Fibroblast of lung (primary cell): ENCODE measurements at regions not wholly inside any gene's neighbourhood (a gene's known extent, or its start where the extent isn't known, plus 50 kb on each side); places are given as distances from the start of the nearest gene placed in this dataset.

ENCODE experiments used
- CTCF ChIP-seq, 2 donors: IDR thresholded peaks in 1 of 2; conservative IDR thresholded peaks in 1 of 2; 1 replicate in 1 of 2; 2 replicates in 1 of 2; pipeline ENCODE4 v1.5.1; 2011 to 2012; ENCODE audit warnings: low read length in 2 of 2, control low read depth in 1 of 2, inconsistent platforms in 1 of 2, low read depth in 1 of 2, mild to moderate bottlenecking in 1 of 2
- EZH2 ChIP-seq: IDR thresholded peaks from 2 replicates; pipeline ENCODE4 v1.5.1; 2012; ENCODE audit warnings: low read length, control low read depth, mild to moderate bottlenecking; ENCODE audit errors: missing control alignments

DNA sequence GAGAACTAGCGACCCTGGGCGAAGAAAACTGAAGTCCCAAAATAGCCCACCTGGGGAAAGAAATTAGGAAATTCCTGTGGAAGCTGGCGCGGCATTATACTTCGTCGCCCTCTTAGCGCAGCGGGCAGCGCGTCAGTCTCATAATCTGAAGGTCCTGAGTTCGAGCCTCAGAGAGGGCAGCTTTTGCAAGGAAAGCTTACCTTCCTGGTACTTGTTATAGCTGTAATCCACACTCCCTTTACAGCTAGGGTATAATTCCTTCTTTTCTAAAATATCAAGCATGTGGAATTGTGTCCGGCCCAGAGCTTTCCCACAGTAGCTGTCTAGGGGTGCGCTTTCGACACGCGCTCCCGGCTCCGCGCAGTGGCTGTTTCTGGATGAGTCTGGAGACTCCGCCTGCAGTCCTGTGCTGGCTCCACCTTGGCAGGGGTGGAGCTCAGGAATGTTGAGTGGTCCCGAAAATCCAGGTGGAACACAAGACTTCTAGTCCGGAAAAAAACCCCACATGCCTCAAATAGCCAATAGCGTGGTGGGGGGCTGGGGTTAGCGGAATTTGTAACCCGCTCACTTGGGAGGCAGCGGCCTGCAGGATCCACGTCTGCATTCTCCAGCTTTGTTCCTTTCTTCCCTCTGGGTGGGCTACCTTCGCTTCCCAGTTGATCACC lies 83.7 kb upstream of the ZNF322 start:
- TF ChIP-seq CTCF (conservative IDR thresholded peaks at IDR 0.05 in 1 of 2, IDR thresholded peaks at IDR 0.05 in 1 of 2; ENCODE audit: low read depth in 1 of 2, low read length in 2 of 2) (no peak), EZH2 (no peak)
